Activated naive CD8-positive, alpha-beta T cell treated with anti-CD3 and anti-CD28 coated beads, Interleukin-2, amount 10 ng/mL, durations not matched to agents 7 days and 5 days (primary cell): ENCODE measurements at regions not wholly inside any gene's neighbourhood (a gene's known extent, or its start where the extent isn't known, plus 50 kb on each side); places are given as distances from the start of the nearest gene placed in this dataset.
"Not testable (repeated sequence)": the region's sequence is repeated elsewhere in the genome, so short reads cannot be mapped to it uniquely, and the experiment has no call there.

Source experiments
- ATAC-seq: fragments of 150-1000 bp; cut with Tn5 transposase; one replicate; pipeline ENCODE4 v1.10.0; 2021; ENCODE audit warnings: low read depth, moderate library complexity
- POLR2A ChIA-PET: fragments of 350-600 bp; sonication (Branson Sonifier 250); formaldehyde crosslinking; loops from one replicate; lab custom pipeline; 2021; ENCODE audit warnings: antibody characterized with exemption; lab: Charles Lee
- DNase-seq: peaks from one replicate; pipeline ENCODE4 v3.0.0; 2021
- H3K27ac Mint-ChIP-seq: one replicate; pipeline ENCODE4 v1.8.0; 2022; ENCODE audit warnings: mild to moderate bottlenecking, mixed read lengths
- H3K27me3 Mint-ChIP-seq: one replicate; pipeline ENCODE4 v1.8.0; 2022; ENCODE audit warnings: mild to moderate bottlenecking, moderate library complexity, mixed read lengths
- H3K36me3 Mint-ChIP-seq: one replicate; pipeline ENCODE4 v1.8.0; 2021; ENCODE audit warnings: mild to moderate bottlenecking, mixed read lengths
- H3K4me1 Mint-ChIP-seq: one replicate; pipeline ENCODE4 v1.8.0; 2021; ENCODE audit warnings: mixed read lengths
- H3K4me3 Mint-ChIP-seq: one replicate; pipeline ENCODE4 v1.8.0; 2022; ENCODE audit warnings: mild to moderate bottlenecking, moderate library complexity, mixed read lengths
- H3K9me3 Mint-ChIP-seq: one replicate; pipeline ENCODE4 v1.8.0; 2021; ENCODE audit warnings: mixed read lengths

DNA sequence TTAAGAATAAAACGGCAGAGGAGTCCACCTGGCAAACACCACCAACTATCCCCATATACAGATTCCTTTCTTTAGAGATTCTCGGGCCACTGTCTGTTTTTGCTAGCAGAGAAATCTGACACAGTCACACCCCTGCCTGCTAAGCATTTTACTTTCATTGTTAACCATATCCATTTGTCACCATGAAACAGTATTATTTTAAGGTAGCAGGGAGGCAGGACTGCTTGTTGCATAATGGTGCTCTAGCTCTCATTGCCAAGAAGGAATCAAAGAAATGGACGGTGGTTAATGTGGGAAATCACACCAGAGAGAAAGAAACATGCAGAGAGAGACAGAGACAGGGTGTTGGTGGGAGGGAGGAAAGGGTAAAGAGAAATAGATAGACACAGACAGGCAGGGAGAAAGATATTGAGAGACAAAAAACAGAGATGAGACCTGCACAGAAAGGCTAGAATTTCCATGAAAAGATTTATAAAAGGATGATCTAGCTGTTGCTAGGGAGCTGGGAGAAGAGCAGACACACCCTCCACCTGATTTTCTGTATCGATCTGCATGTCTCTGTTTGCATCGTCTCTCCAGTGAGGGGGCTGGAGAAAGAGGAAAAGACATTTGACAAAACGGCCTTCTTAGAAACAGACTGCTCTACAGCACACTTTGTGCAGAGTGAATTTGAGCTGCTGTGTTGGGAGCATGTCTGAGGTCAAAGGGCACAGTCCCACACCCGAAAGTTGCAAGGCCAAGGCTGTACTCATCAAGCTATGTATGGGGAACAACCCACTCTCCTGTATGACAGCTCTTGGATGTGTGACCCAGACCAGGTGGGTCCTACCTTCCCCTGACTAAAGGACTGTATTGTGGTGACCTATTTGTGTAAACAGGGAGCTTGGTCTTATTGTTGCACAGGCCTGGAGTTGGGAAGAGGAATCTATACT, 303.1 kb downstream of the FZD1 start:
- H3K9me3 Mint-ChIP-seq = no peaks in the 10 kb centered on the region
- no peak overlapping the region for H3K4me3 Mint-ChIP-seq
- H3K4me1 Mint-ChIP-seq = no peaks in the 10 kb centered on the region
- no peaks in the 10 kb centered on the region for H3K36me3 Mint-ChIP-seq
- POLR2A ChIA-PET = no interaction called here
- no peak overlapping the region for H3K27ac Mint-ChIP-seq
- DNase-seq (no peak), ATAC-seq (no peak)
- no peaks in the 10 kb centered on the region for H3K27me3 Mint-ChIP-seq

GRCh38 chr7:91568138-91568537, 303.9 kb downstream of the FZD1 start:
- H3K9me3 Mint-ChIP-seq = no peaks in the 10 kb centered on the region

DNA sequence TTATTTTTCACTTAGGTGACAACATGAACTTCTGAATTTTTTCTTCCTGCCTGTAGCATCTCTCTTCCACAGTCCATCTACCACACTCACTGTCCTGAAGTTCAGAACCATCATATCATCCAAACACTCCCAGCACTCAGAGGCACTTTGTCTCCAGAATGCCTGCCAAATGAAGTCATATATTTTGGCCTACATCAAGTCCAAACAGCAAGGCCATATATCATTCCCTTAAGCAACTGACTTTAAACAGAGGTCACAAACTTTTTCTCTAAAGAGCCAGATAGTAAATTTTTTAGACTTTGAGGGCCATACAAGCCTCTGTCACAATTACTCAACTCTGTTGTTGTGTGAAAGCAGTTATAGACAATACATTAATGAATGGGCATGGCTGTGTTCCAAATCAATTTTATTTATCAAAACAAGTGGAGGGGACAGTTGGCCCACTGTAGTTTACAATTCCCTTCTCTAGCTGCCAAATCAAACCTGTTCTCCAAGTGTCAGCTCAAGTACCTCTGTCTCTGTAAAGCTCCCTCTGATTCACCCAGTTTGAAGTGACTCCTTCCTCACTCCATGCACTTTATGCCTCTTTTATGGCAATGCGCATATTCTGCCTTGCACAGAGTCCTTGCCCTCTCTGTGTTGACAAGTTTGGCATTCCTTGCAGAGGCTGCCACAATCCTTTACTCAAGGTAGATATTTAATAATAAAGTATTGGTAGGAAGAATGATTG, 305.7 kb downstream of the FZD1 start:
- DNase-seq = no peak
- Mint-ChIP-seq H3K27ac (no peak overlapping the region), H3K4me1 (no peaks in the 10 kb centered on the region), H3K27me3 (no peaks in the 10 kb centered on the region), H3K36me3 (no peaks in the 10 kb centered on the region), H3K9me3 (no peaks in the 10 kb centered on the region), H3K4me3 (no peak overlapping the region)
- POLR2A ChIA-PET = no interaction called here
- ATAC-seq = no peak

More at GRCh38 chr7:91568138-91568537, 303.9 kb downstream of the FZD1 start:
- DNase-seq = no peak
- POLR2A ChIA-PET = no interaction called here
- ATAC-seq = no peak
- H3K27ac Mint-ChIP-seq = no peak overlapping the region
- no peaks in the 10 kb centered on the region for H3K4me1 Mint-ChIP-seq
- H3K27me3 Mint-ChIP-seq = no peaks in the 10 kb centered on the region
- H3K36me3 Mint-ChIP-seq = no peaks in the 10 kb centered on the region
- H3K4me3 Mint-ChIP-seq = no peak overlapping the region

GRCh38 chr7:91570560-91570959, 306.3 kb downstream of the FZD1 start:
- no peaks in the 10 kb centered on the region for H3K27me3 Mint-ChIP-seq
- no peak overlapping the region for H3K4me3 Mint-ChIP-seq
- no peaks in the 10 kb centered on the region for H3K9me3 Mint-ChIP-seq
- POLR2A ChIA-PET = no interaction called here
- no peak for DNase-seq
- no peaks in the 10 kb centered on the region for H3K4me1 Mint-ChIP-seq
- no peak for ATAC-seq
- H3K36me3 Mint-ChIP-seq = no peaks in the 10 kb centered on the region
- H3K27ac Mint-ChIP-seq = no peak overlapping the region

DNA sequence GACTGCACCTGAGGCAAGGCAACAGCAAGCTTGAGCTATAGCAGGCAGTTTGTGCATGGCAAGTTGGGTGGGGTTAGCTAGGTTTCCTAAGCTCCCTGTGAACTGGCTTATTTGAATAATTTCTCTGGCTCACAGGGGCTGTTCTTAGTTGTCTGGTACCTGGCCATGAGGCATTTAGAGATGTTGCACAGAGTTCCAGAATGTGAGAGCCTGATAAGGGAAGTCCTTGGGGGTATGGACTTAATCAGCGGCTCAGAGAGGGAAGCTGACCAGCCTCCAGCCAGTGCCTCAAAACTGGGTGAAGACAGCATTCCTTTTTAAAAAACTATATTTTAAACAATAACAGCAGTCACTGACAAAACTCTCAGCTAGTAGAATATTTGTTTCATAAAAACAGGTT, 307.4 kb downstream of the FZD1 start:
- no peaks in the 10 kb centered on the region for H3K27me3 Mint-ChIP-seq
- no peak for DNase-seq
- peaks cover 1% of the 10 kb centered on the region for H3K9me3 Mint-ChIP-seq
- POLR2A ChIA-PET = no interaction called here
- no peaks in the 10 kb centered on the region for H3K36me3 Mint-ChIP-seq
- no peak overlapping the region for H3K27ac Mint-ChIP-seq
- ATAC-seq = no peak
- no peak overlapping the region for H3K4me3 Mint-ChIP-seq
- H3K4me1 Mint-ChIP-seq = no peaks in the 10 kb centered on the region

GRCh38 chr7:91573405-91573804, 307.1 kb downstream of the MTERF1 start:
- DNase-seq = no peak
- POLR2A ChIA-PET = interaction anchor here (0.7 kb wide), 1 partner anchor 113 kb away, joined by 4 read pairs; no protein-coding TSS in a partner anchor
- Mint-ChIP-seq H3K4me1 (no peaks in the 10 kb centered on the region), H3K36me3 (no peaks in the 10 kb centered on the region), H3K27me3 (no peaks in the 10 kb centered on the region), H3K4me3 (no peak overlapping the region), H3K9me3 (peaks cover 1% of the 10 kb centered on the region), H3K27ac (no peak overlapping the region)
- ATAC-seq = no peak

DNA sequence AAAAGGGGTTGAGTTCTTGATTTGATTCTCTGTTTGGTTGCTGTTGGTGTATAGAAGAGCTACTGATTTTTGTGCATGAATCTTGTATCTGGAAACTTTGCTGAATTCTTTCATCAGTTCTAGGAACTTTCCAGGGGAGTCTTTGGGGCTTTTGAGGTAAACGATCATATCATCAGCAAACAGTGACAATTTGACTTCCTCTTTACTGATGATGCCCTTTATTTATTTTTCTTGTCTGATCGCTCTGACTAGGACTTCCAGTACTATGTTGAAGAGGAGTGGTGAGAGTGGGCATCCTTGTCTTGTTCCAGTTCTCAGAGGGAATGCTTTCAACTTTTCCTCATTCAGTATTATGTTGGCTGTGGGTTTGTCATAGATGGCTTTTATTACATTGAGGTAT, 304.0 kb downstream of the MTERF1 start:
- H3K4me3 Mint-ChIP-seq, H3K9me3 Mint-ChIP-seq, H3K27me3 Mint-ChIP-seq, DNase-seq, ATAC-seq, H3K36me3 Mint-ChIP-seq, H3K27ac Mint-ChIP-seq, H3K4me1 Mint-ChIP-seq, POLR2A ChIA-PET: not testable (repeated sequence)

- Mint-ChIP-seq H3K4me1 (no peaks in the 10 kb centered on the region), H3K27ac (no peak overlapping the region), H3K36me3 (no peaks in the 10 kb centered on the region), H3K9me3 (peaks cover 10% of the 10 kb centered on the region), H3K4me3 (no peak overlapping the region), H3K27me3 (no peaks in the 10 kb centered on the region)
- DNase-seq = no peak
- POLR2A ChIA-PET = no interaction called here
- no peak for ATAC-seq
These were observed 300.7 kb downstream of the MTERF1 start for GRCh38 chr7:91579837-91580236.

DNA sequence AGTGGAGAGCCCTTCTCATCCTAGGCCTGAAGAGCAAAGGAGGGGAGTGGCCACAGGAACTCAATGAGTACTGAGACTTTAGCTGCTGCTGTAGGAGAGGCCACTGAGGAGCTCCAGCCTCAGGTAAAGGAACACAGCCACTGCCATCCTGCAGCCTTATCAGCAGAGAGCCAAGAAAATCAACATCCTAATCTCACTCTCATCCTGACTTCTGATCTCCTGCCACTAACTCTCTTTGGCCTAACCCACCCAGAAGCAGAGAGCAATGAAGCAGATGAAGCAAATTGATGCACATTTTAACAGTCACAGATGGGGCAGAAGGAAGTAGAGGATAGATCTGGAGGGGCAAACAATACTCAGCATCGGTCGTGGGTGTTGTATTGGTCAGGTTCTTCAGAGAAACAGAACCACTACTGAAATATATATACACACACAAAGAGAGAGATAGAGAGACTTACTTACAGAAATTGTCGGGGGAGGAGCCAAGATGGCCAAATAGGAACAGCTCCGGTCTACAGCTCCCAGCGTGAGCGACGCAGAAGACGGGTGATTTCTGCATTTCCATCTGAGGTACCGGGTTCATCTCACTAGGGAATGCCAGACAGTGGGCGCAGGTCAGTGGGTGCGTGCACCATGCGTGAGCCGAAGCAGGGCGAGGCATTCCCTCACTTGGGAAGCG, 297.6 kb downstream of the MTERF1 start:
- Mint-ChIP-seq H3K27ac (no peak overlapping the region), H3K9me3 (peaks cover 9% of the 10 kb centered on the region), H3K27me3 (no peaks in the 10 kb centered on the region), H3K4me3 (no peak overlapping the region), H3K4me1 (no peaks in the 10 kb centered on the region), H3K36me3 (no peaks in the 10 kb centered on the region)
- ATAC-seq = no peak
- DNase-seq = no peak
- POLR2A ChIA-PET = no interaction called here

DNA sequence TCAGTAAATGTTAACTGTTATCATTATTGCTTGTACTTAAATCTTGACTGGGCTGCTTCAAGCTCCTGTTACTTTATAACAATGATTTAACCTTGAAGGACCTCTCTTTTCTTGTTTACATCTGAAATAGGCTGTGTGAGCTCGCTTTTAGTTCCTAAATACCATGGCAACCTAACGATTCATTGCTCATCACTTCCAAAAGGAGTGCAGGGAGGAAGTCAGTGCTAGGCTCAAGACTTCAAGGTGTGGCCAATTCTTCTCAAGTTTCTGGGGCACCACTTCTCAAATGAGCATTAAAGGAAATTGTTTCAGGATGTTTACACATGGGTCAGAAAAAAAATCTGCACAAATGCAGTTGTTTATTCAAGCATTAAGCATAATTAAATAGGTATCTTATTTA, 284.2 kb downstream of the MTERF1 start:
- Mint-ChIP-seq H3K9me3 (peaks cover 2% of the 10 kb centered on the region), H3K4me1 (no peaks in the 10 kb centered on the region), H3K4me3 (no peak overlapping the region), H3K27ac (no peak overlapping the region), H3K27me3 (no peaks in the 10 kb centered on the region), H3K36me3 (no peaks in the 10 kb centered on the region)
- ATAC-seq (no peak), DNase-seq (no peak)
- POLR2A ChIA-PET = no interaction called here

DNA sequence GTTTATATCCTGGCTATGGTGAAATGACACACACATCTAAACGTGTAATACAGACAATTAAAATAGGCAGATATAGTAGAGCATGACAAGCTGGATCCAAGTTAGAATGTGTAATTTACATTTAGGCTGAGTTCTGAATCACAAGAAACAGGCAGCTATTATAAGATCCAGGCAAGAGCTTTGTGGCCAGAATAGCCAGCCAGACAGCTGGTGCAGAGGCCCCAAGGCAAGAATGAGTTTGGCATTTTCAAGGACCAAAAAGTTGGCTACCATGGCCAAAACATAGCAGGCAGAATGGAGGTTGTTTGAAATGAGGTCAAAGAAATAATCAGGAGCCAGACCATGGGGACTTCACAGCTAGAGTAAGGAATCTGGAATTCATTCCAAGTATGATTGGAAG, 281.7 kb downstream of the MTERF1 start:
- POLR2A ChIA-PET = no interaction called here
- DNase-seq (no peak), ATAC-seq (no peak)
- Mint-ChIP-seq H3K27me3 (no peaks in the 10 kb centered on the region), H3K36me3 (no peaks in the 10 kb centered on the region), H3K9me3 (no peaks in the 10 kb centered on the region), H3K4me1 (no peaks in the 10 kb centered on the region), H3K27ac (no peak overlapping the region), H3K4me3 (no peak overlapping the region)

DNA sequence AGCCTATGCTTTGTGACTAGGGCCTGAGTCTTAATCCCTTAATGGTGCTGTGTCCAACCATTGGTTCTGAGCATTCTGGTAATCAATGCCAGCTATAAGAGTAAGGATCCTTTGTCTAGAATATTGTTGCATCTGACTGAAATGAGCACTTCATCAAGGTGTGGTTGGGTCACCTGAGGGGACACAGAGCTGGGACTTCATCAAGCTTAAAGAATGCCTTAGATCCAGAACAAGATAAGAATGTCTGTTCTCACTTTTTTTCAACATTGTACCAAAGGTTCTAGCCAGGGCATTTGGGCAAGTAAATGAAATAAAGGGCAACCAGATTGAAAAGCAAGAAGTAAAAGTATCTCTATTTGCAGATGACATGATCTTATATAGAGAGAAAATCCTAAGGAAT, 280.4 kb downstream of the MTERF1 start:
- POLR2A ChIA-PET = no interaction called here
- no peaks in the 10 kb centered on the region for H3K36me3 Mint-ChIP-seq
- no peaks in the 10 kb centered on the region for H3K27me3 Mint-ChIP-seq
- ATAC-seq = no peak
- no peak overlapping the region for H3K4me3 Mint-ChIP-seq
- H3K9me3 Mint-ChIP-seq = no peaks in the 10 kb centered on the region
- no peak for DNase-seq
- no peak overlapping the region for H3K27ac Mint-ChIP-seq
- H3K4me1 Mint-ChIP-seq = no peaks in the 10 kb centered on the region

- POLR2A ChIA-PET = no interaction called here
- peaks cover 2% of the 10 kb centered on the region for H3K27me3 Mint-ChIP-seq
- DNase-seq (no peak), ATAC-seq (no peak)
- H3K9me3 Mint-ChIP-seq = no peaks in the 10 kb centered on the region
- H3K36me3 Mint-ChIP-seq = no peaks in the 10 kb centered on the region
- H3K27ac Mint-ChIP-seq = no peak overlapping the region
- H3K4me1 Mint-ChIP-seq = no peaks in the 10 kb centered on the region
- H3K4me3 Mint-ChIP-seq = no peak overlapping the region
These were observed 276.8 kb downstream of the MTERF1 start for GRCh38 chr7:91603707-91604106.
